Gastroesophageal sphincter (tissue), 4 donors: ENCODE measurements at regions not wholly inside any gene's neighbourhood (a gene's known extent, or its start where the extent isn't known, plus 50 kb on each side); places are given as distances from the start of the nearest gene placed in this dataset.

Experiments used
- ATAC-seq: fragments of 150-250 bp; one replicate; pipeline ENCODE4 v1.9.1; 2016; ENCODE audit warnings: mild to moderate bottlenecking, moderate library complexity
- H3K27ac ChIP-seq, 4 donors: fragments of 200-600 bp; sonication (generic) in 3 of 4; 1 replicate in 3 of 4; 2 replicates in 1 of 4; pipeline ENCODE4 v1.5.1; 2016 to 2019
- H3K27me3 ChIP-seq: fragments of 200-600 bp; sonication (generic); one replicate; pipeline ENCODE4 v1.5.1; 2019
- H3K36me3 ChIP-seq, 2 donors: fragments of 200-600 bp; sonication (generic); one replicate each; pipeline ENCODE4 v1.5.1; 2019; ENCODE audit warnings: control low read depth in 1 of 2
- H3K4me1 ChIP-seq, 3 donors: fragments of 200-600 bp; sonication (generic); 1 replicate in 2 of 3; 2 replicates in 1 of 3; pipeline ENCODE4 v1.5.1; 2016 to 2019; ENCODE audit warnings: control low read depth in 2 of 3
- H3K4me3 ChIP-seq, 2 donors: fragments of 200-600 bp; sonication (generic); one replicate each; pipeline ENCODE4 v1.5.1; 2019; ENCODE audit warnings: mild to moderate bottlenecking in 1 of 2, moderate library complexity in 1 of 2
- H3K9me3 ChIP-seq, 3 donors: fragments of 200-600 bp; sonication (generic); one replicate each; pipeline ENCODE4 v1.5.1; 2017 to 2019; ENCODE audit warnings: control low read depth in 2 of 3
- EP300 ChIP-seq: sonication (generic); formaldehyde crosslinking; IDR thresholded peaks from one replicate; pipeline ENCODE4 v1.6.1; 2017; ENCODE audit warnings: antibody characterized with exemption, mild to moderate bottlenecking
- POLR2A ChIP-seq, 2 donors: fragments of 450-650 bp; IDR thresholded peaks; one replicate each; pipeline ENCODE4 v1.6.1; 2017; ENCODE audit warnings: antibody characterized with exemption in 2 of 2, mild to moderate bottlenecking in 2 of 2, moderate library complexity in 1 of 2
- POLR2AphosphoS5 ChIP-seq: sonication (generic); formaldehyde crosslinking; IDR thresholded peaks from one replicate; pipeline ENCODE4 v1.6.1; 2017; ENCODE audit warnings: antibody characterized with exemption
- WGBS, 2 donors: methylation state at CpG; one replicate each; pipeline ENCODE4 v1.1.5; 2018; ENCODE audit warnings: low coverage in 1 of 2; 5-methylcytosine and 5-hydroxymethylcytosine counted together
- TF ChIP-seq, protein P1 (sequence below), 4 experiments: fragments of 200-600 bp in 2 of 4; fragments of 450-650 bp in 2 of 4; sonication (generic) in 1 of 4; IDR thresholded peaks; one replicate each; pipeline ENCODE4 v1.5.1; 2017 to 2019; ENCODE audit warnings: antibody characterized with exemption in 4 of 4, mild to moderate bottlenecking in 2 of 4, moderate library complexity in 2 of 4

DNA sequence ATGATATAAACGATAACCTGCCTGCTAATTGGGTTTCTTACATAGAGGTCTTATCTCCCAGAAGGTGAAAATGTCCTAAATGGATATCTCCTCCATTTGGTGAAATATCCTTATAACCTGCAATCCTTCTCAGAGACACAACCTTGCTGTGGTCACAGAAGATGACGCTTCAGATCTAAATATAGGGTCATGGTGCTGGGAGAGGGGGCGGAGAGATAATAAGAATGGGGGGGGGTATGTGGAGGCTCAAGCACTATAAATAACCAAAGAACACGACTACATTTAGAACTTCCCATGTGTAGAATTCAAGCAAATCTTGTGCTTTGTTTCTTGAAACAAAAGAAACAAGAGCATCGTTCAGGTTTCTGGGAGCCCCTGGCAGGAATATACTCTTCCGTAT, 260.6 kb upstream of the ESRRG start:
- H3K4me1 ChIP-seq, result no peaks in the 10 kb centered on the region
- no peak overlapping the region for H3K4me3 ChIP-seq
- H3K36me3 ChIP-seq, result no peaks in the 10 kb centered on the region
- no peak overlapping the region for H3K27ac ChIP-seq
- H3K27me3 ChIP-seq, result no peaks in the 10 kb centered on the region
- TF ChIP-seq EP300 (no peak), POLR2A (IDR thresholded peaks at IDR 0.05) (no peak), POLR2AphosphoS5 (no peak)
- TF ChIP-seq, protein P1, sequence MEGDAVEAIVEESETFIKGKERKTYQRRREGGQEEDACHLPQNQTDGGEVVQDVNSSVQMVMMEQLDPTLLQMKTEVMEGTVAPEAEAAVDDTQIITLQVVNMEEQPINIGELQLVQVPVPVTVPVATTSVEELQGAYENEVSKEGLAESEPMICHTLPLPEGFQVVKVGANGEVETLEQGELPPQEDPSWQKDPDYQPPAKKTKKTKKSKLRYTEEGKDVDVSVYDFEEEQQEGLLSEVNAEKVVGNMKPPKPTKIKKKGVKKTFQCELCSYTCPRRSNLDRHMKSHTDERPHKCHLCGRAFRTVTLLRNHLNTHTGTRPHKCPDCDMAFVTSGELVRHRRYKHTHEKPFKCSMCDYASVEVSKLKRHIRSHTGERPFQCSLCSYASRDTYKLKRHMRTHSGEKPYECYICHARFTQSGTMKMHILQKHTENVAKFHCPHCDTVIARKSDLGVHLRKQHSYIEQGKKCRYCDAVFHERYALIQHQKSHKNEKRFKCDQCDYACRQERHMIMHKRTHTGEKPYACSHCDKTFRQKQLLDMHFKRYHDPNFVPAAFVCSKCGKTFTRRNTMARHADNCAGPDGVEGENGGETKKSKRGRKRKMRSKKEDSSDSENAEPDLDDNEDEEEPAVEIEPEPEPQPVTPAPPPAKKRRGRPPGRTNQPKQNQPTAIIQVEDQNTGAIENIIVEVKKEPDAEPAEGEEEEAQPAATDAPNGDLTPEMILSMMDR (IDR thresholded peaks at IDR 0.05), result no peak
- no peak for ATAC-seq
- H3K9me3 ChIP-seq, result no peaks in the 10 kb centered on the region
- 69 to 73% methylated on average over 3 to 5 of the region's 6 CpGs for WGBS, 2 donors

DNA sequence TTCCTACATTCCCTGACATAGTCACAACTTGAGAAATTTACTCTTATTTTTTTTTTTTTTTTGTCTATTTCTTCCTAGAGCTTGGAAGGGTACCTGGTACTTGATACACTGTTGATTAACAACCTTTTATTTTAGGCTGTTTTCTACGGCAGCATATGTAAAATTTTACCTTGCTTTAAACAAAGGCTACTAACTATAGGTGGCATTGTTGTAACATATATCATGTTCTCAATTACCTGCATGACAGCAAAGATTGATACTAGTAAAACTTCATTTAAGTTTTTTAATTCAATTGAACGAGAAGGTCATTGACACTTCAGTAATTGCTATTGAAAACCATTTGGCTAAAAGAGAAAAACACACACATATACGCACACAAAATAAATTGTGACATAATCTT, 238.3 kb upstream of the ESRRG start:
- WGBS, 2 donors, result 45 to 61% methylated on average over 3 of the region's 3 CpGs
- ATAC-seq, result no peak
- Histone ChIP-seq H3K27me3 (no peaks in the 10 kb centered on the region), H3K4me3 (no peak overlapping the region), H3K27ac (no peak overlapping the region), H3K4me1 (peaks cover 0 to 10% (median 0%) of the 10 kb centered on the region in 3 donors), H3K36me3 (no peaks in the 10 kb centered on the region), H3K9me3 (no peaks in the 10 kb centered on the region)
- TF ChIP-seq POLR2A (IDR thresholded peaks at IDR 0.05) (no peak), POLR2AphosphoS5 (no peak), EP300 (no peak)
- TF ChIP-seq, protein P1 (IDR thresholded peaks at IDR 0.05), result no peak

DNA sequence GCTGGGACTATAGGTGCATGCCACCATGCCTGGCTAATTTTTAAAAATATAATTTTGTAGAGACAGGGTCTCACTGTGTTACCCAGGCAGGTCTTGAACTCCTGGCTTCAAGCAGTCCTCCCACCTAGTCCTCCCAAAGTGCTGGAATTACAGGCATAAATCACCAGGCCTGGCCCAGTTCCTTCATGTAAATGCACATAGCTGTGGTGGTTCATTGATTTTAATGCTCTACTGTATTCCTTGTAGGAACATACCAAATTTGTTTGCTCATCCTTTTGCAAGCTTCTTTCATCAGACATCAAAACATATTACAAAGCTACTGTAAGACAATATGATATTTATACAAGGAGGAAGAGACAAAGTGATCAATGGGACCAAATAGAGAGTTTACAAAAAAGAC, 237.5 kb upstream of the ESRRG start:
- no peak overlapping the region for H3K27ac ChIP-seq
- no peaks in the 10 kb centered on the region for H3K9me3 ChIP-seq
- ATAC-seq, result no peak
- peaks cover 0 to 10% (median 0%) of the 10 kb centered on the region in 3 donors for H3K4me1 ChIP-seq
- H3K27me3 ChIP-seq, result no peaks in the 10 kb centered on the region
- TF ChIP-seq, protein P1 (IDR thresholded peaks at IDR 0.05), result no peak
- no peak for TF ChIP-seq POLR2AphosphoS5
- no peak for TF ChIP-seq POLR2A (IDR thresholded peaks at IDR 0.05)
- TF ChIP-seq EP300, result no peak
- H3K36me3 ChIP-seq, result no peaks in the 10 kb centered on the region
- H3K4me3 ChIP-seq, result no peak overlapping the region

DNA sequence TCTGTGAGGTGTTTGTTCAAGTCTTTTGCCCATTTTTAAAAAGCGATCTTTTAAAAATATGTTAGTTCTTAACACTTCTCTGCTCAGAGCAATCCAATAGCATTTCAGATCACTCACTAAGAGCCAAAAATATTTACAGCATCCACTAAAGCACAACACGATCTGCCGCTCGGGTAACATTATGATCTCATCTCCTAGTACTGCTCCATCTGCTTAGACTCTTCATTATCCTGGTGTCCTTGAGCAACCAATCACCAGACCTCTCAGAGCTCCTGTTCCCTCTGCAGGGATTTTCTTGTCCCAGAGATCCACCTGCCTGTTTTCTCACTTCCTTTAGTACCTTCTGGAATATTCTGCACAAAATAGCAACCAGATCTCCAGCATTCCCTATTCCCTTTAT, 235.3 kb upstream of the ESRRG start:
- no peaks in the 10 kb centered on the region for H3K36me3 ChIP-seq
- TF ChIP-seq EP300 (no peak), POLR2A (IDR thresholded peaks at IDR 0.05) (no peak), POLR2AphosphoS5 (no peak)
- TF ChIP-seq, protein P1 (IDR thresholded peaks at IDR 0.05), result no peak
- no peaks in the 10 kb centered on the region for H3K9me3 ChIP-seq
- ATAC-seq, result no peak
- H3K27ac ChIP-seq, result no peak overlapping the region
- no peak overlapping the region for H3K4me3 ChIP-seq
- no peaks in the 10 kb centered on the region for H3K27me3 ChIP-seq
- H3K4me1 ChIP-seq, result peaks cover 0 to 10% (median 0%) of the 10 kb centered on the region in 3 donors
- WGBS, 2 donors, result 92 to 95% methylated on average over 4 of the region's 4 CpGs

DNA sequence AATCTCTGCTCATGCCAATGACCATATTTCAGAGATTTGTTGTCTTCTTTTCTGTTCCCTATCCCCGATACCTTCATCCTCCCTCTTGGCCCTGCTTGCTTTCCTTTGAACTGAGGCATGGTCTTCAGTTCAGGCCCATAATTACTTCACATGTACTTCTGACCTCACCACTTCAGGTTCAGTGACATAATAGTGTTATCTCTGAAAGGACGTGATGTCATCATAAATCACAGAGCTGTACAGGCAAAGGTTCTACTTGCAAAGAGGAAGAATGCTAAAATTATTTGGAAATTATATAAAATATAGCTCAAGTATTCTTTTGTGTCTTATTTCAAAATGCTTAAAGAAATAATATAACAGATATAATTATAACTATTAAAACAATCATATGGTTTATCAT, 230.3 kb upstream of the ESRRG start:
- TF ChIP-seq, protein P1 (IDR thresholded peaks at IDR 0.05), result no peak
- TF ChIP-seq POLR2AphosphoS5 (no peak), POLR2A (IDR thresholded peaks at IDR 0.05) (no peak), EP300 (no peak)
- WGBS, 2 donors, result 83 to 100% methylated on average over 2 of the region's 2 CpGs

More for the DNA sequence above, 230.3 kb upstream of the ESRRG start:
- H3K9me3 ChIP-seq, result no peaks in the 10 kb centered on the region
- H3K27ac ChIP-seq, result no peak overlapping the region
- H3K27me3 ChIP-seq, result no peaks in the 10 kb centered on the region
- no peak overlapping the region for H3K4me3 ChIP-seq
- no peaks in the 10 kb centered on the region for H3K36me3 ChIP-seq
- H3K4me1 ChIP-seq, result no peaks in the 10 kb centered on the region
- ATAC-seq, result no peak
